ENCODE measurements at regions not wholly inside any gene's neighbourhood (a gene's known extent, or its start where the extent isn't known, plus 50 kb on each side); places are given as distances from the start of the nearest gene placed in this dataset.

DNA sequence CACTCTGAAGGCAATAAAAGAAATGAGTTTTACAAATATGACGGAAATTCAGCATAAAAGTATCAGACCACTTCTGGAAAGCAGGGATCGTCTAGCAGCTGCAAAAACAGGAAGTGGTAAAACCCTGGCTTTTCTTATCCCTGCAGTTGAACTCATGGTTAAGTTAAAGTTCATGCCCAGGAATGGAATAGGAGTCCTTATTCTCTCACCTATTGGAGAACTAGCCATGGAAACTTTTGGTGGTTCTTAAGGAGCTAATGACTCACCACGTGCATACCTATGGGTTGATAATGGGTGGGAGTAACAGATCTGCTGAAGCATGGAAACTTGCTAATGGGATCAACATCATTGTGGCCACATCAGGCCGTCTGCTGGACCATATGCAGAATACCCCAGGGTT is 93.5 kb upstream of the RGMB start:
- Mint-ChIP-seq H3K27ac (no peak overlapping the region), H3K9me3 (peaks cover 2 to 6% of the 10 kb centered on the region in 2 donors), H3K4me1 (ENCODE audit: low read depth in 2 of 2) (no peaks in the 10 kb centered on the region), H3K27me3 (no peaks in the 10 kb centered on the region), H3K36me3 (ENCODE audit: insufficient read depth) (no peaks in the 10 kb centered on the region), H3K4me3 (no peak overlapping the region)
- ATAC-seq (replicated peaks): no peak
- no peak for DNase-seq

DNA sequence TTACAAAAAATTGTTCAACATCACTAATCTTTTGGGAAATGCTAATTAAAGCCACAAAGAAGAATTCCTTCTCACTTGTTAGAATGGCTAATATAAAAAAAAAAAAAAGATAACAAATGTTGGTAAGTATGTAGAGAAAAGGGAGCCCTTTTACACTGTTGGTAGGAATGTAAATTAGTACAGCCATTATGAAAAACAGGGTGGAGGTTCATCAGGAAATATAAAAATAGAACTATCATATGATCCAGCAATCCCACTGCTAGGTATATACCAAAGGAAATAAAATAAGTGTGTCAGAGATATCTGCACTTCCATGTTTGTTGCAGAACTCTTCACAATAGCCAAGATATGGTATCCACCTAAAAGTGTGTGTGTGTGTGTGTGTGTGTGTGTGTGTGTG is 83.5 kb upstream of the RGMB start:
- ATAC-seq (replicated peaks) (no peak), DNase-seq (no peak)
- Mint-ChIP-seq H3K4me3 (no peak overlapping the region), H3K36me3 (ENCODE audit: insufficient read depth) (no peaks in the 10 kb centered on the region), H3K9me3 (peaks cover 6 to 19% of the 10 kb centered on the region in 2 donors), H3K27me3 (no peaks in the 10 kb centered on the region), H3K27ac (no peak overlapping the region), H3K4me1 (ENCODE audit: low read depth in 2 of 2) (no peaks in the 10 kb centered on the region)

DNA sequence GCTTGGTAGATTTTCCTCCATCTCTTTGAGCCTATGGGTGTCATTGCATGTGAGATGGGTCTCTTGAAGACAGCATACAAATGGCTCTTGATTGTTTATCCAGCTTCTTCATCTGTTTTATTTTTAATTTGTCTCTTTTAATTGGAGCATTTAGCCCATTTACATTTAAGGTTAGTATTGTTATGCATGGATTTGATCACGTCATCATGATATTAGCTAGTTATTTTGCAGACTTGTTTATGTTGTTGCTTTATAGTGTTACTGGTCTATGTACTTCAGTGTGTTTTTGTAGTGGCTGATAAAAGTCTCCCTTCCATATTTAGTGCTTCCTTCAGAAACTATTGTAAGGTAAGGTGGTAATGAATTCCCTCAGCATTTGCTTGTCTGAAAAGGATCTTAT is 78.6 kb upstream of the RGMB start:
- no peak for ATAC-seq (replicated peaks)
- Mint-ChIP-seq H3K4me1 (ENCODE audit: low read depth in 2 of 2) (no peaks in the 10 kb centered on the region), H3K4me3 (no peak overlapping the region), H3K9me3 (peaks cover 4 to 26% of the 10 kb centered on the region in 2 donors), H3K27ac (no peak overlapping the region), H3K36me3 (ENCODE audit: insufficient read depth) (no peaks in the 10 kb centered on the region), H3K27me3 (no peaks in the 10 kb centered on the region)
- no peak for DNase-seq

DNA sequence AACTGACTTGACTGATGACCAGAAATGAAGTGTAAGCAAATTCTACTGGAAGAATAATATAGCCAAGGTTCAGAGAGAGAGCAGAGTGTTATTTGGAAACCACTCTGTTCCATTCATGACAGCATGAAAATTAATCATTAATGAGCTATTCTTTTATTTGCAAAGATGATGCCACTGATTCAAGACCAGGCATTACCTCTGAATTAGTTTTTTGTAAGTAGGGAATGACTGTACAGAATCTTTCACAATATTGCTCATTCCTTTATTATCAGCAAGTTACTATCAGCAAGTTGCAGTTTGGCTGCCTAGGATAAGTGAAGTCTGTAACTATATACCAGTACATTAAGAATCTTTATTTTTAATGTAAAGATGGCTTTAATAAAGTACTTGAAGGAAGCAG is 75.1 kb upstream of the RGMB start:
- ATAC-seq (replicated peaks) (no peak), DNase-seq (no peak)
- Mint-ChIP-seq H3K9me3 (peaks cover 7 to 18% of the 10 kb centered on the region in 2 donors), H3K4me3 (no peak overlapping the region), H3K36me3 (ENCODE audit: insufficient read depth) (no peaks in the 10 kb centered on the region), H3K27me3 (peaks cover 0 to 14% of the 10 kb centered on the region in 2 donors), H3K4me1 (ENCODE audit: low read depth in 2 of 2) (no peaks in the 10 kb centered on the region), H3K27ac (no peak overlapping the region)

DNA sequence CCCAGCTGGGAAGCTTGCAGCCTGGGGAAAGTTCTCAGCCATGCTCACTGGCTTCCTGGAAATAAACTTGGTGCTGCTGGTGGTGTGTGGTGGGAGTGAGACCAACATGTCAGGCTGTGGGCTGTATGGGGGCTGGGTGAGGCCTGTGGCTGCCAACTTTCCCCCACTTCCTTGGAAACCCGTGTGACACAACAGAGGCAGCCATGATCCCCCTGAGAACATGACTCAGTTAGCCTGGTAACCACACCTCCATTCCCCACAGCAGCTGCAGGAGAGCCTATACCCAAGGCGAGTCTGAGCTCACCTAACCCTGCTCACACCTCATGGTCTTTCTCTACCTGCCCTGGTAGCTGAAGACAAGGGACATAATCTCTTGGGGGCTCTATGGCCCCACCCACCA is 72.7 kb upstream of the RGMB start:
- no peak for DNase-seq
- ATAC-seq (replicated peaks): no peak
- Mint-ChIP-seq H3K36me3 (ENCODE audit: insufficient read depth) (no peaks in the 10 kb centered on the region), H3K4me3 (no peak overlapping the region), H3K27ac (no peak overlapping the region), H3K9me3 (peaks cover 5 to 6% of the 10 kb centered on the region in 2 donors), H3K27me3 (peaks cover 0 to 14% of the 10 kb centered on the region in 2 donors), H3K4me1 (ENCODE audit: low read depth in 2 of 2) (no peaks in the 10 kb centered on the region)

DNA sequence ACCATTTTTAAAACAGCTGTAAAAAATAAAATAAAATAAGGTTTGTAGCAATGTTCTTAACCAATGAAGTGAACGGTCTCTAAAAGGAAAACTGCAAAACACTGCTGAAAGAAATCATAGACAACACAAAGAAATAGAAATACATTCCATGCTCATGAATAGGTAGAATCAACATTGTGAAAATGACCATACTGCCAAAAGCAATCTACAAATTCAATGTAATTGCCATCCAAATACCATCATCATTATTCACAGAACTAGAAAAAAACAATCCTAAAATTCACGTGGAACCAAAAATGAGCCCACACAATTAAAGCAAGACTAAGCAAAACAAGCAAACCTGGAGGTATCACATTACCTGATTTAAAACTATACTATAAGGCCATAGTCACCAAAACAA is 67.6 kb upstream of the RGMB start:
- no peak overlapping the region for H3K4me3 Mint-ChIP-seq
- peaks cover 5 to 6% of the 10 kb centered on the region in 2 donors for H3K9me3 Mint-ChIP-seq
- ATAC-seq (replicated peaks) (no peak), DNase-seq (no peak)
- no peaks in the 10 kb centered on the region for H3K4me1 Mint-ChIP-seq (ENCODE audit: low read depth in 2 of 2)
- no peaks in the 10 kb centered on the region for H3K36me3 Mint-ChIP-seq (ENCODE audit: insufficient read depth)
- H3K27ac Mint-ChIP-seq: no peak overlapping the region
- peaks cover 0 to 8% of the 10 kb centered on the region in 2 donors for H3K27me3 Mint-ChIP-seq

DNA sequence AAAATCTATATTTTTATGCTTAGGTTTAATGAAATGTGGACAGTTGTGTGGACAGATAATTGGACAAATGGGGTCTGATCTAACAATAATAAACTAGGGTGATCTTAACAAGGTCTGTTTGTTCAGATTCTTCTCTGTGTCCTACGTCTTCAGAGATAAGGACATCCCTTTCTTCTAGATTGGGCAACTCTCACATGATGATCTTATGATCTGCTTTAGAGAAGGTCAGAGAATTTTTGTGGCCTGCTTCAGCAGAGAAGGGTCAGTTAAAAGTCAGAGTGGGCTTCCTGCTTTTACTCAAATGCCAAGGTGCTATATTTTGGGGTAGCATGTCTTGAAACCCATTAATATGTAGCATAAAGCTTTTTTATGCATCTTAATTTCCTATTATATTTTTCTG is 63.8 kb upstream of the RGMB start:
- H3K36me3 Mint-ChIP-seq (ENCODE audit: insufficient read depth): no peaks in the 10 kb centered on the region
- no peak overlapping the region for H3K4me3 Mint-ChIP-seq
- H3K4me1 Mint-ChIP-seq (ENCODE audit: low read depth in 2 of 2): no peaks in the 10 kb centered on the region
- ATAC-seq (replicated peaks): no peak
- no peaks in the 10 kb centered on the region for H3K9me3 Mint-ChIP-seq
- H3K27me3 Mint-ChIP-seq: no peaks in the 10 kb centered on the region
- no peak for DNase-seq
- no peak overlapping the region for H3K27ac Mint-ChIP-seq

DNA sequence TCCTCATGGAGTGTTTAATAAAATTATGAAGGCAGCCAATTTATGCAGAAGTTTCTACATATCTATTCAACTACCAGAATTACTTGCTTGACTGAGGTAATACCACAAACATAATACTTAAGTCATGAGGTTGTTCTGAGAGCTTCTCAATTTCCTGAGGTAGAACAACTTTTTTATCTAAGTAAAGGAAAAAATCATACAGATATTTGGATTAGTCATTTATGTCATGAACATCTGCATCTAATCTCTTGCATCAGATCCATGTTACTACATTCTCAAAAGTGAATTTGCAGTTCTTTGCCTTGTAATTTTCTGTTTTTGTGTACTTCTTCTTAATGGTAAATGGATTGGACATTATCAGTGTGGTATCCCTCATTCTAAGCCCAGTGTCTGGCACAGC is 60.4 kb upstream of the RGMB start:
- Mint-ChIP-seq H3K27me3 (no peaks in the 10 kb centered on the region), H3K36me3 (ENCODE audit: insufficient read depth) (no peaks in the 10 kb centered on the region), H3K4me1 (ENCODE audit: low read depth in 2 of 2) (no peaks in the 10 kb centered on the region), H3K27ac (no peak overlapping the region), H3K9me3 (peaks cover 0 to 4% of the 10 kb centered on the region in 2 donors), H3K4me3 (no peak overlapping the region)
- ATAC-seq (replicated peaks): no peak
- DNase-seq: no peak

DNA sequence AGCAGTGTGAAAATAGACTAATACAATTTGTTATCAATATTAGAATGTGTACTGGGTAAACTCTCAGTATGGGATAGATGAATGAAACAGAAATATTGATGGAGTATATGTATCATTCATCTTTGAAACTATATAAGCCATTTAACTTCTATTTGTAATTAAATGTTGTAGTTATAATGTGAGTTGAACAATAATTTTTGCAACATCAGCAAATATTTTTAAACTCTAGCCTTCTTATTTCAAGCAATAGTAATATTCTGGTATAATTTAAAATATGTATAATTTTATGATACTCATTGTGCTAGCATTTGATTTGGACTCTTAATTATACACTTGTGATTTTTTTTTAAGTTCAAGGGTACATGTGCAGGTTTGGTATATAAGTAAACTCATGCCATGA is 59.6 kb upstream of the RGMB start:
- H3K36me3 Mint-ChIP-seq (ENCODE audit: insufficient read depth): no peaks in the 10 kb centered on the region
- H3K4me1 Mint-ChIP-seq (ENCODE audit: low read depth in 2 of 2): no peaks in the 10 kb centered on the region
- DNase-seq (no peak), ATAC-seq (replicated peaks) (no peak)
- no peak overlapping the region for H3K27ac Mint-ChIP-seq
- H3K27me3 Mint-ChIP-seq: peaks cover 0 to 6% of the 10 kb centered on the region in 2 donors
- H3K4me3 Mint-ChIP-seq: no peak overlapping the region
- H3K9me3 Mint-ChIP-seq: peaks cover 0 to 6% of the 10 kb centered on the region in 2 donors

DNA sequence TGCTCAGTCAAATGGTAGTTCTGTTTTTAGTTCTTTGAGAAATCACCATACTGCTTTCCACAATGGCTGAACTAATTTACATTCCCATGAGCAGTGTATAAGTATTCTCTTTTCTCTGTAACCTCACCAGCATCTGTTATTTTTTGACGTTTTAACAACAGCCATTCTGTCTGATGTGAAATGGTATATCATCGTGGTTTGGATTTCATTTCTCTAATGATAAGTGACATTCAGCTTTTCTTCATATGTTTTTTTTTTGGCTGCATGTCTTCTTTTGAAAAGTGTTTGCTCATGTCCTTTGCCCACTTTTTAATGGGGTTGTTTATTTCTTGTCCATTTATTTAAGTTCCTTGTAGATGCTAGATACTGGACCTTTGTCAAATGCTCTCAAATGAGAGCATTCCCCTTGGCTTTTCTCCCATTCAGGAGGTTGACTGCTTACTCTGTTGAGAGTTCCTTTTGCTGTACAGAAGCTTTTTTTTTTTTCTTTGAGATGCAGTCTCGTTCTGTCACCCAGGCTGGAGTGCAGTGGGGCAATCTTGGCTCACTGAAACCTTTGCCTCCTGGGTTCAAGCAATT is 58.7 kb upstream of the RGMB start:
- ATAC-seq (replicated peaks): no peak
- Mint-ChIP-seq H3K27me3 (peaks cover 0 to 13% of the 10 kb centered on the region in 2 donors), H3K36me3 (ENCODE audit: insufficient read depth) (no peaks in the 10 kb centered on the region), H3K9me3 (peaks cover 0 to 6% of the 10 kb centered on the region in 2 donors), H3K4me1 (ENCODE audit: low read depth in 2 of 2) (no peaks in the 10 kb centered on the region), H3K4me3 (no peak overlapping the region), H3K27ac (no peak overlapping the region)
- no peak for DNase-seq

DNA sequence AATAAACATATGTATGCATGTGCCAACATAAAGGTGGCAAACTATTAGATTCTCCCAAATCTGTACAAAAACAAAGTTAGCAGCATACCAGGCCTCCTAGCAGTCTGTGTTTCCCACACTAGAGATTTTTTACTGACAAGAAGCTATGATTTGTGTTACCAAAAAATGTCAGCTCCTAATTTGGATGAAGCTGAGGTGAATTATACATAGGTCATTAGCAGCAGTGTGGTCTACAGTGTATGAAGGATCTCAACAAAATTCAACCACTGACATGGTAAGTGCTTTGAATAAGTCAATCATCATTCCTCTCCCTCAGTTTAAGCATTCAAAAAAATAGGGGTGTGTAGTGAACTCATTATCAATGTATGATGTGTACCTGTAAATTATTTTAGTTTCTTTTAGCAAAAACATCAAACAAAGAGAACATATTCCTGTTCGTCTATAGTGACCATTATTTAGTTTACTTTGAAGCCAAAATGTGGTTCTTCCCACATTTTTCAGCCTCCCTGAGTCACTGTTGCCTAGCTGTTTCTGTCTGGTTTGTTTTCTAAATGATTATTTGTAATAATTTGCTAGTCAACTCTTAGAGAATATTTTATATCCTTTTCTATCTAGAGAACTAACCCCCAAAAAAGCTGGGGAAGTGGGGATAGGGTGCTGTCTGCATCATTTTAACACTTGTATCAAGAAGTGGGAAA is 52.1 kb upstream of the RGMB start:
- Mint-ChIP-seq H3K4me1 (ENCODE audit: low read depth in 2 of 2) (no peaks in the 10 kb centered on the region), H3K9me3 (peaks cover 0 to 6% of the 10 kb centered on the region in 2 donors), H3K27ac (no peak overlapping the region), H3K36me3 (ENCODE audit: insufficient read depth) (no peaks in the 10 kb centered on the region), H3K27me3 (peaks cover 0 to 21% of the 10 kb centered on the region in 2 donors), H3K4me3 (no peak overlapping the region)
- no peak for ATAC-seq (replicated peaks)
- no peak for DNase-seq

DNA sequence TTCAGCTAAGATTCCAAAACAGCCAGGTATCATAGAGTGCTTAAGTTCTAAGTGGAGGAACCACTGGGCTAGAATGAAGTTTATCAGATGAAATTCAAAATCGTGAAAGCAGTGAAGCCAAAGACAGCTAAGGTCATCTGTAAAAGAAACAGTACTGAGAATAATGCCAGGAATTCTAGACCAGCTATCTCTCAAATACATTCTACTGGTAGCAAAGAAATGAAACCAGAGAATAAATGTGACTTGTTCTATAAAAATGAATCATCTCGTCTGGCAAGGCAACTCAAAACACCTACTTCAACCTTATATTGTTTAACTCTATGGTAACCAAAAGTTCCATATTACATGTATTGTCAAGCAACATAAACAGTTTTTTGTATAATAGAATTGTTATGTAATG is 51.3 kb upstream of the RGMB start:
- Mint-ChIP-seq H3K27me3 (peaks cover 0 to 24% of the 10 kb centered on the region in 2 donors), H3K36me3 (ENCODE audit: insufficient read depth) (no peaks in the 10 kb centered on the region), H3K27ac (no peak overlapping the region), H3K9me3 (peaks cover 0 to 6% of the 10 kb centered on the region in 2 donors), H3K4me1 (ENCODE audit: low read depth in 2 of 2) (no peaks in the 10 kb centered on the region), H3K4me3 (no peak overlapping the region)
- DNase-seq: no peak
- ATAC-seq (replicated peaks): no peak

DNA sequence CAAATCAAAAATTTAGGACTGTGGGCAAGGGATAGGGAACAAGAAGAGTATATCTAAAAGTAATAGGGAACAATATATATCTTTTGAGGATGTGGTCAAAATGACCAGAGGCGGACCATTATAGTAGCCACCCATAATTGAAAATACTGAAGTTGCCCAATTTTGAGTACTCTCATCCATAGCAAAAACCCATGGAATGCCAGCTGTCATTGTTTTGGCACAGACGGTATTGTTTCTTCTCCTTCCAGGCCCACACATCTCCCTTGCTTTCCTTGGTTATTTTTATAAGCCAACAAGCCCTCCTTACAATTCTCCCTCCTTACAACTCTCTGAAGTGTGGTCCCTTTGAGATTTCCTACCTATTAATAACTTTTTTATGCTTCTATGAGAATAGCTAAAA is 50.4 kb upstream of the RGMB start:
- Mint-ChIP-seq H3K4me3 (no peak overlapping the region), H3K36me3 (ENCODE audit: insufficient read depth) (no peaks in the 10 kb centered on the region), H3K4me1 (ENCODE audit: low read depth in 2 of 2) (no peaks in the 10 kb centered on the region), H3K9me3 (peaks cover 0 to 2% of the 10 kb centered on the region in 2 donors), H3K27ac (no peak overlapping the region), H3K27me3 (peaks cover 0 to 30% of the 10 kb centered on the region in 2 donors)
- ATAC-seq (replicated peaks) (no peak), DNase-seq (no peak)

Measured in effector memory CD8-positive, alpha-beta T cell (primary cell).